SH-SY5Y (cell line): ENCODE measurements at regions not wholly inside any gene's neighbourhood (a gene's known extent, or its start where the extent isn't known, plus 50 kb on each side); places are given as distances from the start of the nearest gene placed in this dataset.
A peak's percentile ranks its signal among the peaks of the same experiment; 100 is the strongest.

Experiments
- GATA2 ChIP-seq: IDR thresholded peaks from 2 replicates; pipeline ENCODE4 v1.6.1; 2011; ENCODE audit warnings: mild to moderate bottlenecking, low read depth, low read length
- GATA3 ChIP-seq: IDR thresholded peaks from 2 replicates; pipeline ENCODE4 v1.6.1; 2011; ENCODE audit warnings: low read depth, mild to moderate bottlenecking, low read length, moderate library complexity

DNA sequence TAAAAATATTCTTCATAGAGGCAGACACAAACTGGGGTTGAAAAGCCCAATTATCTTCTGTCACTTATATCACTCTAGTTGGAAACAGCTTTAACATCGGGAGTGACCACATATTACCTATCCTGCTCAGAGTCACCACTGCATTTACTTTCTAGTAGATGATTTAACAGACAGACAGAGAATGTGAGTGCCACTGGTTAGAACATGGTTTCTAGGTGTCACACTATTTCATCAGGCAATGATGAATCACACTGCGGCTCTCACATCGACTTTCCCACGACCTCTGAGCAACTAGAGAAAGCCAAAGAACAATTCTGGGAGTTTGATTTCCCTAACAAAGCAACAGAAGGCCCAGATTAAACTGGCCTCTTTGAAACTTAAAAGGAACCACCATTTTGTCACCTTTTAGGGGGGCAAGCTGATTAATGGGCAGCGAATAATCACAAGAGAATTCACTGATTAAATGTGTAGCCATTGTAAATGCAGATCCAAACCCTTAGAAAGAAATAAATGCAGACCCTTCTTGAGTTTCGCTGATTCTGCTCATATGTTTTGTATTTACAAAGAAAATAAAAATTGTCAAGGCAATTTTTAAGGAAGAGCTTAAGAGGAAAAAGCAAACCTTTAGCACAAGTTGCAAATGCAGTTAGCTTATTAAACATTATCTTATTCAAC lies 112.6 kb upstream of the KBTBD8 start:
- TF ChIP-seq GATA3: no peak
- no peak for TF ChIP-seq GATA2

- TF ChIP-seq GATA2: no peak
Measured at GRCh38 chr3:66889750-66890494, 108.2 kb upstream of the KBTBD8 start.

DNA sequence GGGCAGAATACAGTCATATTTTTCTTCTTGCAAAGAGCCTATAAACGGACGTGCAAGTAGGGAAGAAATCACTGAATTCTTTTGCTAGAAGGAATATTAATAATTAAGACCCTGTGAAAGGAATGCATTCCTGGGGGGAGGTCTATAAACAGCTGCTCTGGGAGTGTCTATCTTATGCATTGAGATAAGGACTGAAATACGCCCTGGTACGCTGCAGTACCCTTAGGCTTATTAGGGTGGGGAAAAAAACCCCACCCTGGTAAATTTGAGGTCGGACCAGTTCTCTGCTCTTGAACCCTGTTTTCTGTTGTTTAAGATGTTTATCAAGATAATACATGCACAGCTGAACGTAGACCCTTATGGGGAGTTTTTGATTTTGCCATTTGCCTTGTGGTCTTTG lies 100.0 kb upstream of the KBTBD8 start:
- TF ChIP-seq GATA2 (no peak), GATA3 (no peak)

DNA sequence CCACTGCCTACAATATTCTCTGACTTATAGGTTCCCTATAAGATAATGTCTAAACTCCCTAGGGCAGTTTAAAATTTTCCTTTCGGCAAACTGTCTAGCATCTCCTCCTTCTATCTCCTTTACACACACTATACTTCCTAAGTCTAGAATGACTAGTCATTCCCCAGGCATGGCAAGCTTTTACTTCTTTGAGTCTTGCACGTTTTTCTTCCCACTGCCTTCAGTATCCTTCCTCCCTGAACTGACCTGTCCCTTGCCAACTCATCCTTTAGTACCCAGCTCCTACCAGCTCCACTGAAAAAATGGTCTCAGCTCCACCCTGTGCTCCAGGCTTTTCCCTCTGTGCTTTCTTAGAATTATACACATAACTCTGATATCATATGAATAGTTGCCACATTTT lies 93.8 kb upstream of the KBTBD8 start:
- TF ChIP-seq GATA3 (no peak), GATA2 (no peak)

DNA sequence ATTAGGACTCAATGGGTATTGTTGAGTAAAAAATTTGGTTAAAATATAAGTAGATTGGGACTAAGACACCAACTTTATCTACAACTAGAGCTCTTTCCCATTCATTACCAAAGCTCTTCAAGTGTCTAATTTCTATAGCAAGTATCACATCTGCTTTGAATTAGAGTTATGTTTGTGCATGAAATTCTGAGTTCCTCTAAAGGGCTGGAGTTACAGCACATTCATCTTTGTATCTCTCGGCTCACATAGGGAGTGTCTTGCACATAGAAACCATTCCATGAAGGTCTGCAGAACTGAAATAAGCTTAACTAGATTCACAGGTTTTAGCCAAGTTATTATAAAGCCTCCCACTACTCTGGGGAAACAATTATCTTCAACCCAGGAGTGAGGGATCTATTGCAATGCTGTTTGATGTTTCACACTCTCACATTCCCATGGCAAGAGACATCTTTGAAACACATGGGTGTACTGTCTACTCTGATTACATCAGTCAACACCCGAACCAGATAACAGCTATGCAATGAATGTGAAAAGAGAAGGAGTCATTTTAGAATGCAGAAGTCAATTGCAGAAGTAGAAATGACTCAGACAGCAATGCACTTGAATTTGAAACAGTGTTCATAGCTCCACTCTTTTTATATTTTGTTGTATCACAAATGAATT lies 93.1 kb upstream of the KBTBD8 start:
- no peak for TF ChIP-seq GATA2
- no peak for TF ChIP-seq GATA3

- TF ChIP-seq GATA2 (no peak), GATA3 (no peak)
Measured at GRCh38 chr3:66907136-66907535, 91.0 kb upstream of the KBTBD8 start.

- no peak for TF ChIP-seq GATA3
- TF ChIP-seq GATA2: no peak
Measured at GRCh38 chr3:66910266-66911055, 87.6 kb upstream of the KBTBD8 start.

DNA sequence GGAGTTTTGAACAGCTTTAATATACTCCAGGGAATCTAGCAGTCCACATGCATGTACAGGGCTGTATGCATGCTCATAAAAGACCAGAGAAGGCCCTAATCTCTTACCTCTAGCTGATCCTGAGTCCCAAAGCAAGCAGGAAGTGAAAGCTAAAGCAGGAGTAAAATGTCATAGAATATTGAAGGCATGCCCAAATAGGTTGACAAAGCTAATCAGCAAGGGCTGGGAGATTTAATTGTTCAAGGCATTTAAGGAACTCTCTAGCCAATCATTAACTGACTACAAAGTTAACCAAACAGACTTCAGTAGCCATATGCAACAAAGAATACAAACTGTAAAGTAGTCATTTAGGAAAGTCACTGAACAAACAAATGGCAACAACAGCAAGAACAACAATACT lies 85.8 kb upstream of the KBTBD8 start:
- no peak for TF ChIP-seq GATA3
- TF ChIP-seq GATA2: no peak

DNA sequence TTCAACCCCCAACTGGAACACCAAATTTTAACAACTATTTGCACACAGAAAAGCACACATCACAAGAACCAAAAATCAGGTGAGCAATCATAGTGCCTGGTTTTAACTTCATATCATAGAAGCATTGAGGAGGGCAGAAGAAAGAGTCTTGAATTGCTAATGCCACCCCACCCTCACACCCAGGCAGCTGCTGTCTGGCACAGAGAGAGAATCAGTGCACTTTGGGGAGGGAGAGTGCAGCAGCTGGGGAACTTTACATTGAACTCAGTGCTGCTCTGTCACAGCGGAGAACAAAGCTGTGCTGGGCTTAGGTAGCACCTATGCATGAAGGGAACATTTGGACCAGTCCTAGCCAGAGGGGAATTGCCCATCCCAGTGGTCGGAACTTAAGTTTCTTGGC lies 76.0 kb upstream of the KBTBD8 start:
- TF ChIP-seq GATA2 (no peak), GATA3 (no peak)

- TF ChIP-seq GATA2: no peak
Measured at GRCh38 chr3:66923969-66924368, 74.1 kb upstream of the KBTBD8 start.

DNA sequence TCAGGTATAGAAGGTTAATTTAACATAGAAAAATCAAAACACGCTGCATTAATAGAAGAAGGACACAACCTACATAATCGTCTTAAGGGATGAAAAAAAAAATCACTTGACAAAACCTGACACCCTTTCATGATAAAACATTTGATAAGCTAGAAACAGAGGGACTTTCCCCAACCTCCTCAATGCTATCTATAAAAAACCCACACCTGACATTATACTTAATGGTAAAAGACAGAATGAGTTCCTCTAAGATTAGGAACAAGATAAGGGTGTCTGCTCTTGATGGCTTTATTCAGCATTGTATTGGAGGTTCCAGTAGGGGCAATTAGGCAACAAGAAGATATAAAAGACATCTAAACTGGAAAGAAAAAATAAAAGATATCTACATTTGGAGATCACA lies 69.9 kb upstream of the KBTBD8 start:
- peak; percentile 38; the same call in 1 of the 2 replicates for TF ChIP-seq GATA3
- TF ChIP-seq GATA2: no peak

GRCh38 chr3:66931291-66931690 lies 66.8 kb upstream of the KBTBD8 start:
- no peak for TF ChIP-seq GATA2
- no peak for TF ChIP-seq GATA3

DNA sequence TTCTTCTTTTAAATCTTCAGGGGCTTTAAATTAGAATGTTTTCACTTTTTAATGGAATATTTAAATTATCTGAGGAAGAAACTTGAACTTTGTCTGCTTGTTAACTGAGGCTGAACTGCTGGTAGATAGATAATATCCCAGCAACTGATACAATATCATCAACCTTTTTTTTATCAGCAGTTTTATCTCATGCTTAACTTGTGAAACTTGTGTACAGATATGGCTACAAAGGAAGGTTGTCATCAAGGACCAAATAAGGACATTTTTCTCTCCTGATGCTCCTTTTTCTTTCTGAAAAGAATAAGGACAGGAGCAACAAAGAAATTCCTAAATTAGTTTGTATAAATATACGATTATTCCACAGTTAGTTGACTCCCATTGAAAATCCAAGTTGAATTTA lies 66.4 kb upstream of the KBTBD8 start:
- TF ChIP-seq GATA2: no peak
- no peak for TF ChIP-seq GATA3

GRCh38 chr3:66933233-66933632 lies 64.9 kb upstream of the KBTBD8 start:
- TF ChIP-seq GATA3 (no peak), GATA2 (no peak)
